Cardiac muscle cell (in vitro differentiated cells and primary cell): ENCODE measurements at regions not wholly inside any gene's neighbourhood (a gene's known extent, or its start where the extent isn't known, plus 50 kb on each side); places are given as distances from the start of the nearest gene placed in this dataset.
A peak's percentile ranks its signal among the peaks of the same experiment; 100 is the strongest.

ENCODE experiments used
- DNase-seq, 2 donors: peaks; one replicate each; pipeline versions ENCODE4 v3.0.0 to v3.0.0-alpha.2; 2010 to 2017; ENCODE audit warnings: low read depth in 1 of 2, low spot score in 1 of 2
- H3K27ac ChIP-seq: fragments of 200-600 bp; sonication (generic); 2 replicates; pipeline ENCODE4 v1.5.1; 2016
- H3K27me3 ChIP-seq: fragments of 200-600 bp; sonication (generic); 2 replicates; pipeline ENCODE4 v1.6.0; 2016; ENCODE audit warnings: control low read depth
- H3K36me3 ChIP-seq: fragments of 200-600 bp; sonication (generic); 2 replicates; pipeline ENCODE4 v1.5.1; 2016; ENCODE audit warnings: control low read depth
- H3K4me1 ChIP-seq: fragments of 200-600 bp; sonication (generic); 2 replicates; pipeline ENCODE4 v1.8.1; 2017; ENCODE audit warnings: low read depth, mild to moderate bottlenecking, mixed run types
- H3K4me3 ChIP-seq: fragments of 200-600 bp; sonication (generic); 2 replicates; pipeline ENCODE4 v1.5.1; 2016; ENCODE audit warnings: mild to moderate bottlenecking
- H3K9me3 ChIP-seq: fragments of 200-600 bp; sonication (generic); 2 replicates; pipeline ENCODE4 v1.5.1; 2017; ENCODE audit warnings: low read depth, mild to moderate bottlenecking, control low read depth
- CTCF ChIP-seq: IDR thresholded peaks from 2 replicates; pipeline ENCODE4 v1.5.1; 2012; ENCODE audit warnings: low read depth, mild to moderate bottlenecking, low read length

- TF ChIP-seq CTCF, result no peak
- no peaks in the 10 kb centered on the region for H3K4me1 ChIP-seq
- H3K27ac ChIP-seq, result no peak overlapping the region
- H3K36me3 ChIP-seq, result no peaks in the 10 kb centered on the region
- no peak overlapping the region for H3K4me3 ChIP-seq
- no peaks in the 10 kb centered on the region for H3K27me3 ChIP-seq
- H3K9me3 ChIP-seq, result no peaks in the 10 kb centered on the region
- peak in 1 of 2 donors; percentile 1 for DNase-seq
Measured at GRCh38 chrX:115898382-115899001, 272.1 kb upstream of the AGTR2 start.

- H3K4me1 ChIP-seq, result no peaks in the 10 kb centered on the region
- H3K9me3 ChIP-seq, result no peaks in the 10 kb centered on the region
- no peak overlapping the region for H3K27ac ChIP-seq
- no peak for TF ChIP-seq CTCF
- H3K36me3 ChIP-seq, result no peaks in the 10 kb centered on the region
- no peak overlapping the region for H3K4me3 ChIP-seq
- H3K27me3 ChIP-seq, result no peaks in the 10 kb centered on the region
- no peak for DNase-seq
Measured at GRCh38 chrX:115900425-115900824, 270.1 kb upstream of the AGTR2 start.

GRCh38 chrX:115901241-115901640, 269.3 kb upstream of the AGTR2 start:
- DNase-seq, result no peak
- Histone ChIP-seq H3K27me3 (no peaks in the 10 kb centered on the region), H3K36me3 (no peaks in the 10 kb centered on the region), H3K9me3 (no peaks in the 10 kb centered on the region), H3K27ac (no peak overlapping the region), H3K4me1 (no peaks in the 10 kb centered on the region), H3K4me3 (no peak overlapping the region)
- TF ChIP-seq CTCF, result no peak

GRCh38 chrX:115902995-115903394, 267.5 kb upstream of the AGTR2 start:
- no peak for DNase-seq
- Histone ChIP-seq H3K36me3 (no peaks in the 10 kb centered on the region), H3K4me1 (no peaks in the 10 kb centered on the region), H3K27me3 (no peaks in the 10 kb centered on the region), H3K9me3 (no peaks in the 10 kb centered on the region), H3K4me3 (no peak overlapping the region), H3K27ac (no peak overlapping the region)
- no peak for TF ChIP-seq CTCF

- Histone ChIP-seq H3K36me3 (no peaks in the 10 kb centered on the region), H3K4me3 (no peak overlapping the region), H3K4me1 (no peaks in the 10 kb centered on the region), H3K9me3 (no peaks in the 10 kb centered on the region), H3K27me3 (no peaks in the 10 kb centered on the region), H3K27ac (no peak overlapping the region)
- no peak for TF ChIP-seq CTCF
- no peak for DNase-seq
Measured at GRCh38 chrX:115906276-115906675, 264.3 kb upstream of the AGTR2 start.
